ENCODE measurements at regions not wholly inside any gene's neighbourhood (a gene's known extent, or its start where the extent isn't known, plus 50 kb on each side); places are given as distances from the start of the nearest gene placed in this dataset.

- no peak for DNase-seq (ENCODE audit: low read depth)
- no peaks in the 10 kb centered on the region for H3K27me3 ChIP-seq (ENCODE audit: control insufficient read depth, insufficient read depth, low read length)
- TF ChIP-seq, protein P1, sequence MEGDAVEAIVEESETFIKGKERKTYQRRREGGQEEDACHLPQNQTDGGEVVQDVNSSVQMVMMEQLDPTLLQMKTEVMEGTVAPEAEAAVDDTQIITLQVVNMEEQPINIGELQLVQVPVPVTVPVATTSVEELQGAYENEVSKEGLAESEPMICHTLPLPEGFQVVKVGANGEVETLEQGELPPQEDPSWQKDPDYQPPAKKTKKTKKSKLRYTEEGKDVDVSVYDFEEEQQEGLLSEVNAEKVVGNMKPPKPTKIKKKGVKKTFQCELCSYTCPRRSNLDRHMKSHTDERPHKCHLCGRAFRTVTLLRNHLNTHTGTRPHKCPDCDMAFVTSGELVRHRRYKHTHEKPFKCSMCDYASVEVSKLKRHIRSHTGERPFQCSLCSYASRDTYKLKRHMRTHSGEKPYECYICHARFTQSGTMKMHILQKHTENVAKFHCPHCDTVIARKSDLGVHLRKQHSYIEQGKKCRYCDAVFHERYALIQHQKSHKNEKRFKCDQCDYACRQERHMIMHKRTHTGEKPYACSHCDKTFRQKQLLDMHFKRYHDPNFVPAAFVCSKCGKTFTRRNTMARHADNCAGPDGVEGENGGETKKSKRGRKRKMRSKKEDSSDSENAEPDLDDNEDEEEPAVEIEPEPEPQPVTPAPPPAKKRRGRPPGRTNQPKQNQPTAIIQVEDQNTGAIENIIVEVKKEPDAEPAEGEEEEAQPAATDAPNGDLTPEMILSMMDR (IDR thresholded peaks at IDR 0.05; ENCODE audit: insufficient read depth, low read length, poor library complexity, severe bottlenecking): no peak
- H3K36me3 ChIP-seq (ENCODE audit: control insufficient read depth, insufficient read depth, low read length): no peaks in the 10 kb centered on the region
- no peak overlapping the region for H3K4me3 ChIP-seq (ENCODE audit: low read depth, low read length)
These were observed 56.5 kb upstream of the ADRB1 start for GRCh38 chr10:113987156-113987555.

DNA sequence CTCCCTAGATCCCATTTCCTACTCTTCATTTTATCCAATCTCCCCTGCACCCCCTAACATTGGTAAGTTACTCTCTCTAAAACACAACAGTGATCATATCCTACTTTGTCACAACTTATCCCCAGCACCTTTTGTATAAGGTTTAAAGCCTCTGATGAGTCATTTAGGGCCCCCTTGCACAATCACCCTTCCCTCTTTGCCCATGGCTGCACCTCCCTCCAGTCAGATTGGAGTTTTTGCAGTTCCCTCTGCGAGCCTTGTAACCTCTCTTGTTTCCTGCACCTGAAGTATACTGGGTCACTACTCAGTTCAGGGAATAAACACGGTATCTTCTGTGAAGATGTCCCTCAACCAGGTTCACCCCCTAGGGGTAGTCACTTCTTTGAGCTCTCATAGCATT lies 55.9 kb upstream of the ADRB1 start:
- no peaks in the 10 kb centered on the region for H3K27me3 ChIP-seq (ENCODE audit: control insufficient read depth, insufficient read depth, low read length)
- no peak for DNase-seq (ENCODE audit: low read depth)

GRCh38 chr10:113988535-113988934 lies 55.1 kb upstream of the ADRB1 start:
- TF ChIP-seq, protein P1 (IDR thresholded peaks at IDR 0.05; ENCODE audit: insufficient read depth, low read length, poor library complexity, severe bottlenecking): no peak
- no peak for DNase-seq (ENCODE audit: low read depth)
- Histone ChIP-seq H3K27me3 (ENCODE audit: control insufficient read depth, insufficient read depth, low read length) (no peaks in the 10 kb centered on the region), H3K4me3 (ENCODE audit: low read depth, low read length) (no peak overlapping the region), H3K36me3 (ENCODE audit: control insufficient read depth, insufficient read depth, low read length) (no peaks in the 10 kb centered on the region)

More for the DNA sequence above, 55.9 kb upstream of the ADRB1 start:
- Histone ChIP-seq H3K4me3 (ENCODE audit: low read depth, low read length) (no peak overlapping the region), H3K36me3 (ENCODE audit: control insufficient read depth, insufficient read depth, low read length) (no peaks in the 10 kb centered on the region)
- TF ChIP-seq, protein P1 (IDR thresholded peaks at IDR 0.05; ENCODE audit: insufficient read depth, low read length, poor library complexity, severe bottlenecking): no peak

DNA sequence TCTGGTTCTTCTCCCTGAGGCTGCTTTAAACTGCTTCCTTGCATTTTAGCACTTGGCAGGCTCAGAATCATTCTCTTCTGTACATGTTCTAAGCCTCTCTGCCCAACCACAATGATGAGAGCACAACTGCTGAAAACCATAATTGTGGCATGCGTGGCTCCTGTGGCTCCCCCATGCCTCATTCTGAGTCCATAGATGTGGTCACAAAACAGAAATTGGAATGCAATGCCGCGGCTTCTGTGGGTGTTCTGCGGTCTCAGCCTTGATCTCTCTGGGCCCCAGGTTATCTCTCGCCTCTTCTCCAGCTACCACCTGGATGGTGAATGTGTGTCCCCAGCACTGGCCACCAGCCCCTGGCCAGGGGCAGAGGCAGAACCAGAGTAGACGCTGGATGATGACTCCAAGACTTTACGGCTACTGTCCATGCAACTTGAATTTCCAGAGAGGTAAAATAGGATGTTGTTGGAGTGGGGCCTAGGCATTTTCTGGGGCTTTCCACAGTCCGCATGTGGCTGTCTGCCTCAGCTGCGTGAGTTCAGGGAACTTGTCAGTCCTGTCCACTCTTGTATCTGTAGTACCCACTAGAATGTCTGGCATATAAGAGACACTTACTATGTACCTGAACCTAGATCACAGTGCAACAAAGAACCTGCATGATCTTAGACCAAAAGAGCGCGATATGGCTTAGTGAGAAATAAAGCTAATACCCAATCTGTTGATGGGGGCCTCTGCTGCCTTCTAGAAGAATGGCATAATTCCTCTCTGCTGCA lies 52.4 kb upstream of the ADRB1 start:
- TF ChIP-seq, protein P1 (IDR thresholded peaks at IDR 0.05; ENCODE audit: insufficient read depth, low read length, poor library complexity, severe bottlenecking): no peak
- Histone ChIP-seq H3K27me3 (ENCODE audit: control insufficient read depth, insufficient read depth, low read length) (no peaks in the 10 kb centered on the region), H3K36me3 (ENCODE audit: control insufficient read depth, insufficient read depth, low read length) (no peaks in the 10 kb centered on the region), H3K4me3 (ENCODE audit: low read depth, low read length) (no peak overlapping the region)
- DNase-seq (ENCODE audit: low read depth): no peak

GRCh38 chr10:113992471-113993011 lies 51.1 kb upstream of the ADRB1 start:
- no peak for DNase-seq (ENCODE audit: low read depth)
- Histone ChIP-seq H3K27me3 (ENCODE audit: control insufficient read depth, insufficient read depth, low read length) (no peaks in the 10 kb centered on the region), H3K4me3 (ENCODE audit: low read depth, low read length) (no peak overlapping the region), H3K36me3 (ENCODE audit: control insufficient read depth, insufficient read depth, low read length) (no peaks in the 10 kb centered on the region)
- TF ChIP-seq, protein P1 (IDR thresholded peaks at IDR 0.05; ENCODE audit: insufficient read depth, low read length, poor library complexity, severe bottlenecking): no peak
